Mesothelial cell of epicardium (in vitro differentiated cells): ENCODE measurements at regions not wholly inside any gene's neighbourhood (a gene's known extent, or its start where the extent isn't known, plus 50 kb on each side); places are given as distances from the start of the nearest gene placed in this dataset.

Source experiments
- DNase-seq, 2 experiments: peaks; one replicate each; pipeline ENCODE4 v3.0.0; 2021; ENCODE audit warnings: low spot score in 2 of 2; ENCODE audit not compliant: unreplicated experiment in 2 of 2
- H3K27ac Mint-ChIP-seq: 2 replicates; pipeline ENCODE4 v1.8.0; 2021; ENCODE audit warnings: mixed read lengths
- H3K27me3 Mint-ChIP-seq: 2 replicates; pipeline ENCODE4 v1.8.0; 2021; ENCODE audit warnings: low read depth, mixed read lengths
- H3K36me3 Mint-ChIP-seq: 2 replicates; pipeline ENCODE4 v1.8.0; 2021; ENCODE audit warnings: mixed read lengths
- H3K4me1 Mint-ChIP-seq: 2 replicates; pipeline ENCODE4 v1.8.0; 2021; ENCODE audit warnings: mixed read lengths
- H3K4me3 Mint-ChIP-seq: 2 replicates; pipeline ENCODE4 v1.8.0; 2021; ENCODE audit warnings: mild to moderate bottlenecking, moderate library complexity, mixed read lengths
- H3K9me3 Mint-ChIP-seq: 2 replicates; pipeline ENCODE4 v1.8.0; 2021; ENCODE audit warnings: mixed read lengths
- TF ChIP-seq, protein P1 (sequence below): fragments of 200-600 bp; sonication (generic); IDR thresholded peaks from one replicate; pipeline ENCODE4 v1.5.0; 2021; ENCODE audit warnings: antibody characterized with exemption; ENCODE audit not compliant: unreplicated experiment

- peaks cover 10% of the 10 kb centered on the region for H3K4me1 Mint-ChIP-seq
- no peak overlapping the region for H3K4me3 Mint-ChIP-seq
- DNase-seq: no peak
- no peaks in the 10 kb centered on the region for H3K27me3 Mint-ChIP-seq
- TF ChIP-seq, protein P1, sequence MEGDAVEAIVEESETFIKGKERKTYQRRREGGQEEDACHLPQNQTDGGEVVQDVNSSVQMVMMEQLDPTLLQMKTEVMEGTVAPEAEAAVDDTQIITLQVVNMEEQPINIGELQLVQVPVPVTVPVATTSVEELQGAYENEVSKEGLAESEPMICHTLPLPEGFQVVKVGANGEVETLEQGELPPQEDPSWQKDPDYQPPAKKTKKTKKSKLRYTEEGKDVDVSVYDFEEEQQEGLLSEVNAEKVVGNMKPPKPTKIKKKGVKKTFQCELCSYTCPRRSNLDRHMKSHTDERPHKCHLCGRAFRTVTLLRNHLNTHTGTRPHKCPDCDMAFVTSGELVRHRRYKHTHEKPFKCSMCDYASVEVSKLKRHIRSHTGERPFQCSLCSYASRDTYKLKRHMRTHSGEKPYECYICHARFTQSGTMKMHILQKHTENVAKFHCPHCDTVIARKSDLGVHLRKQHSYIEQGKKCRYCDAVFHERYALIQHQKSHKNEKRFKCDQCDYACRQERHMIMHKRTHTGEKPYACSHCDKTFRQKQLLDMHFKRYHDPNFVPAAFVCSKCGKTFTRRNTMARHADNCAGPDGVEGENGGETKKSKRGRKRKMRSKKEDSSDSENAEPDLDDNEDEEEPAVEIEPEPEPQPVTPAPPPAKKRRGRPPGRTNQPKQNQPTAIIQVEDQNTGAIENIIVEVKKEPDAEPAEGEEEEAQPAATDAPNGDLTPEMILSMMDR: no peak
- H3K27ac Mint-ChIP-seq: no peak overlapping the region
- no peaks in the 10 kb centered on the region for H3K36me3 Mint-ChIP-seq
- H3K9me3 Mint-ChIP-seq: peaks cover 4% of the 10 kb centered on the region
These were observed 197.0 kb downstream of the UBE2E3 start for GRCh38 chr2:181177376-181177775.

GRCh38 chr2:181178130-181178529 lies 197.7 kb downstream of the UBE2E3 start:
- no peaks in the 10 kb centered on the region for H3K36me3 Mint-ChIP-seq
- DNase-seq: no peak
- TF ChIP-seq, protein P1: no peak
- peaks cover 10% of the 10 kb centered on the region for H3K4me1 Mint-ChIP-seq
- H3K27me3 Mint-ChIP-seq: no peaks in the 10 kb centered on the region
- H3K4me3 Mint-ChIP-seq: no peak overlapping the region
- H3K9me3 Mint-ChIP-seq: peaks cover 4% of the 10 kb centered on the region
- H3K27ac Mint-ChIP-seq: no peak overlapping the region

- peaks cover 4% of the 10 kb centered on the region for H3K9me3 Mint-ChIP-seq
- TF ChIP-seq, protein P1: no peak
- no peaks in the 10 kb centered on the region for H3K27me3 Mint-ChIP-seq
- peaks cover 10% of the 10 kb centered on the region for H3K4me1 Mint-ChIP-seq
- no peak for DNase-seq
- no peaks in the 10 kb centered on the region for H3K36me3 Mint-ChIP-seq
- H3K4me3 Mint-ChIP-seq: no peak overlapping the region
- no peak overlapping the region for H3K27ac Mint-ChIP-seq
These were observed 198.5 kb downstream of the UBE2E3 start for GRCh38 chr2:181178823-181179412.

DNA sequence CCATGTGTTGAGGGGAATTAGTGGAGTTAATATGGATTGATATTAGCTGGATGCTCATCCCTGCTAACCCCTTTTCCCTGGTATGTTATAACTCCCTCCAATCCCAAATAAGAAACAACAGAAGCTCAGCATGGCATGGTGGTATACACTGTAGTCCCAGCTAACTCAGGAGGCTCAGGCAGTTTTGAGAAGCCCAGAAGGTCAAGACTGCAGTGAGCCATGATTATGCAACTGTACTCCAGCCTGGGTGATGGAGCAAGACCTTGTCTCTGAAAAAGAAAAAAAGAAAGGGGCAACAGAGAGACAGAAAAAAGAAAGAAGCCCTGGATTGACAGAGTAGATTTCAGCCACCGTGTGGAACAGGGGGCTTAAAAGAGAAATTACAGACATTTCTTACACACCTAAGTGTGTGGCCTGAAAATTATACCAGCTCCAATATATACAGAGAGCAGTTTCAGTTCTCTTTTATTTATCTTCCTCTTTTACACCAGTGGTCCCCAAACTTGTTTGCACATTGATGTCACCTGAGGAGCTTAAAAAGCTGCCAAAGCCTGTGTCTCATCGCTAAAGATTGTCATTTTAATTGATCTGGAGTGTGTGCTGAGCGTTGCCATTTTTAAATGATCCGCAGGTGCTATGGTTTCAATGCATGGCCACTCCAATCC lies 203.6 kb downstream of the UBE2E3 start:
- Mint-ChIP-seq H3K27me3 (no peaks in the 10 kb centered on the region), H3K9me3 (peaks cover 4% of the 10 kb centered on the region), H3K27ac (no peak overlapping the region), H3K4me3 (no peak overlapping the region), H3K36me3 (no peaks in the 10 kb centered on the region), H3K4me1 (no peaks in the 10 kb centered on the region)
- TF ChIP-seq, protein P1: no peak
- no peak for DNase-seq

DNA sequence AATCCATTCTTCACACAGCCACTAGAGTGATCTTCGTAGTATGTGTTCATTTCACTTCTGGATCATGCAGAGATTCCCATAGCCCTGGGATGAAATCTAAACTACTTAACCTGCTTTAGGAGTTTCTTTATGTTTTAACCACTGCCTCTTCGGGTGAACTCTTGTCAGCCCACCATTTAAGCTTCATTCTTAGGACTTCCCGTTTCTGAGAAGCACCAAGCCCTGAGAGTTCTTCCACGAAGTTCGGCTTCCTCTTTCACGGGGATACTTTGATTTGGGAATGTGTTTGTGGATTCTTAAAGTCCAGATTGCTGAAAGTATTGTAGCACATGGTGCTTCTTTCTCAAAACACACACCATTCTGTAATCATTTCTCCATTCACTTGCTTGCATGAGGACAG lies 205.0 kb downstream of the UBE2E3 start:
- DNase-seq: no peak
- Mint-ChIP-seq H3K36me3 (no peaks in the 10 kb centered on the region), H3K27ac (no peak overlapping the region), H3K4me3 (no peak overlapping the region), H3K4me1 (no peaks in the 10 kb centered on the region), H3K9me3 (peaks cover 2% of the 10 kb centered on the region), H3K27me3 (no peaks in the 10 kb centered on the region)
- TF ChIP-seq, protein P1: no peak
